Lower leg skin (tissue), 4 donors: ENCODE measurements at regions not wholly inside any gene's neighbourhood (a gene's known extent, or its start where the extent isn't known, plus 50 kb on each side); places are given as distances from the start of the nearest gene placed in this dataset.
"Not testable (repeated sequence)": the region's sequence is repeated elsewhere in the genome, so short reads cannot be mapped to it uniquely, and the experiment has no call there.

Experiments used
- DNase-seq, 2 donors: peaks; one replicate each; pipeline ENCODE4 v3.0.0-alpha.2; 2019; ENCODE audit warnings: low spot score in 2 of 2
- H3K4me3 ChIP-seq: fragments of 200-600 bp; sonication (generic); 2 replicates; pipeline ENCODE4 v1.5.1; 2017; ENCODE audit warnings: mild to moderate bottlenecking, low read depth; ENCODE audit not compliant: poor library complexity, severe bottlenecking
- CTCF ChIP-seq, 3 donors: fragments of 450-650 bp; IDR thresholded peaks; one replicate each; pipeline ENCODE4 v1.5.1; 2016; ENCODE audit warnings: antibody characterized with exemption in 3 of 3, mild to moderate bottlenecking in 3 of 3, moderate library complexity in 2 of 3
- POLR2A ChIP-seq, 2 donors: fragments of 450-650 bp; IDR thresholded peaks; one replicate each; pipeline ENCODE4 v1.6.1; 2016 to 2017; ENCODE audit warnings: antibody characterized with exemption in 2 of 2, mild to moderate bottlenecking in 1 of 2, moderate library complexity in 1 of 2
- WGBS, 2 donors: methylation state at CpG; one replicate each; pipeline ENCODE4 v1.1.5; 2018; 5-methylcytosine and 5-hydroxymethylcytosine counted together
- intact Hi-C: fragments of 100-400 bp; cut with DNase I; formaldehyde crosslinking; loops from one replicate; pipeline ENCODE4 v1.15.0; 2023; ENCODE audit warnings: low total_unique reads
- microRNA counts, 2 donors: library from miRNA; unstranded; fragments of <30 nt; microRNA quantifications; one replicate each; lab custom pipeline; 2016
- microRNA-seq, 2 donors: library from miRNA; unstranded; fragments of <30 nt; microRNA quantifications; one replicate each; pipeline ENCODE4, GENCODE V29; 2016; ENCODE audit warnings: borderline replicate concordance in 2 of 2, borderline number of aligned reads in 1 of 2

DNA sequence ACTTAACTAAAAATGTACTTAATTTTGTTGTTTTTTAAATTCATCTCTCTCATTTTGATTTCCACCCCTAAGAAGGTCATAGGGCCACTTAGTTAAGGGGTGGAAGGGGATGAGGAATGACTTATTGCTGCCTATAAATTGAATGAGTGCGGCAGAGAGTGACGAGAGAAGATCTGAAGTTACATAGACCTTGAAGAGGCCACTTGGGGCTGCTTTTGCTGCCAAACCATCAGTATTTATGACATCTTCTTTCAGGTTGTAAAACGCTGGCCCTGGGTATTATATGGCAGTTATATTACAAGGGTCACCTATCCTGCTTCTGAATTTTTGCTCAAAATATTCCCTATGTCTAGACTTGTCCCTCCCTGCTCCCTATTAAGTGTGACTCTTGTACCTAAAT lies 119.6 kb upstream of the RIMS1 start:
- H3K4me3 ChIP-seq: no peak overlapping the region

DNA sequence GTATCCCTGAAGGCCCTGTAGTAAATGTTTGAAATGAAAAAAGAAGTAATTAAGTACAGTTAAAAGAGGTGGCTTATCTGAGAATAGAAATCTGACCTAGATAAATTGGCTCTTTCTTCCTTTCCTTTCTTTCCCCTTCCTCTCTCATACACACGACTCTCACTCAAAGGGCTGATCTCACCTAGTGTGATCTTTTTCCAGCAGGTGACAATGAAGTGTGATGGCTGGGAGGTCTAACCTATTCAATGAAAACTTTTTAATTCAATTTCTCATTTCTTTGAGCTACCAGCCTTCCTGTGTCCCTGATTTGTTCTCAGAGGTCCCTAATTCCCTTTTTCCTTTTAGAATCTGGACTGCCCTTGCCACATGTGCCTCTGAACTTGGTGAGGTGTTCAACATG lies 118.0 kb upstream of the RIMS1 start:
- no peak overlapping the region for H3K4me3 ChIP-seq

More for the DNA sequence above, 119.6 kb upstream of the RIMS1 start:
- no peak for TF ChIP-seq CTCF (IDR thresholded peaks at IDR 0.05)
- intact Hi-C loops: no loop called here
- WGBS, 2 donors: 15 to 21% methylated on average over 3 of the region's 3 CpGs
- DNase-seq: no peak

GRCh38 chr6:71808865-71809264 lies 77.5 kb upstream of the RIMS1 start:
- no peak overlapping the region for H3K4me3 ChIP-seq
- WGBS, 2 donors: 70 to 81% methylated on average over 1 of the region's 1 CpG
- no peak for TF ChIP-seq POLR2A (IDR thresholded peaks at IDR 0.05)
- no peak for TF ChIP-seq CTCF (IDR thresholded peaks at IDR 0.05)
- intact Hi-C loops: no loop called here
- DNase-seq: no peak

More for the DNA sequence above, 118.0 kb upstream of the RIMS1 start:
- no peak for TF ChIP-seq CTCF (IDR thresholded peaks at IDR 0.05)
- no peak for TF ChIP-seq POLR2A (IDR thresholded peaks at IDR 0.05)
- 35 to 39% methylated on average over 1 of the region's 1 CpG for WGBS, 2 donors
- DNase-seq: no peak
- intact Hi-C loops: no loop called here

DNA sequence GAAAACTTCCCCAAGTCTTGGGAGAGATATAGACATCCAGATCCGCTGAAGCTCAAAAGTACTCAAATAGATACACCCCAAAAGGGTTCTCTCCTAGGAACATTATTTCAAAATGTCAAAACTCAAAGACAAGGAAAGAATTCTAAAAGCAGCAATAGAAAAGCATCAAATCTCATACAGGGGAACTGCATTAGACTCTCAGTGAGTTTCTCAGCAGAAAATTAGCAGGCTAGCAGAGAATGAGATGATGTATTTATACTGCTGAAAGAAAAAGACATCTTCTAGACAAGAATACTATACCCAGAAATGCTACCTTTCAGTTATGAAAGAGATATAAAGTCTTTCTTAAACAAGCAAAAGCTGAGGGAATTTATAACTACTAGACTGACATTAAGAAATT lies 75.5 kb upstream of the RIMS1 start:
- no peak for DNase-seq
- TF ChIP-seq POLR2A (IDR thresholded peaks at IDR 0.05) (no peak), CTCF (IDR thresholded peaks at IDR 0.05) (no peak)
- no peak overlapping the region for H3K4me3 ChIP-seq
- intact Hi-C loops: no loop called here
- WGBS, 2 donors: 89 to 93% methylated on average over 1 of the region's 1 CpG

- H3K4me3 ChIP-seq: no peak overlapping the region
- intact Hi-C loops: no loop called here
- no peak for DNase-seq
- TF ChIP-seq POLR2A (IDR thresholded peaks at IDR 0.05): no peak
- no peak for TF ChIP-seq CTCF (IDR thresholded peaks at IDR 0.05)
- 94 to 95% methylated on average over 2 of the region's 2 CpGs for WGBS, 2 donors
Measured at GRCh38 chr6:71822625-71823024, 63.7 kb upstream of the RIMS1 start.

GRCh38 chr6:71832110-71832764 lies 54.1 kb upstream of the RIMS1 start:
- DNase-seq, intact Hi-C loops, H3K4me3 ChIP-seq: not testable (repeated sequence)
- 90 to 96% methylated on average over 22 to 25 of the region's 25 CpGs for WGBS, 2 donors

MicroRNAs encoded in the stretch of these regions (microRNA counts, 767-probe panel; counts per million panel counts)
- 0 to 358 counts per million in 2 donors for microRNA hsa-miR-30a-5p (lab: Ali Mortazavi, UCI)

Small RNA genes lying in the stretch of these regions (microRNA-seq; reads per million reads assigned to microRNA genes)
- gene MIR30A: 3,043 to 4,111 reads per million in 2 donors
- 43.0 to 48.2 reads per million in 2 donors for gene MIR30C2
